Prostate gland (tissue), 2 donors: ENCODE measurements at regions not wholly inside any gene's neighbourhood (a gene's known extent, or its start where the extent isn't known, plus 50 kb on each side); places are given as distances from the start of the nearest gene placed in this dataset.

Source experiments
- DNase-seq: peaks from one replicate; pipeline ENCODE4 v3.0.0-alpha.2; 2019; ENCODE audit warnings: low spot score
- H3K27ac ChIP-seq, 2 donors: fragments of 200-600 bp; sonication (generic); 2 replicates each; pipeline ENCODE4 v1.5.1; 2017 to 2019
- H3K27me3 ChIP-seq: fragments of 200-600 bp; sonication (generic); replicated peaks from 2 replicates; pipeline ENCODE4 v1.5.1; 2019; ENCODE audit not compliant: insufficient read depth
- H3K36me3 ChIP-seq, 2 donors: fragments of 200-600 bp; sonication (generic); 1 replicate in 1 of 2; 2 replicates in 1 of 2; pipeline versions ENCODE4 v1.5.1 to v1.8.1; 2017 to 2019
- H3K4me1 ChIP-seq: fragments of 200-600 bp; sonication (generic); replicated peaks from 2 replicates; pipeline ENCODE4 v1.5.1; 2019
- H3K4me3 ChIP-seq, 2 donors: fragments of 200-600 bp; sonication (generic); 2 replicates each; pipeline ENCODE4 v1.5.1; 2017 to 2019
- H3K9me3 ChIP-seq: fragments of 200-600 bp; sonication (generic); 2 replicates; pipeline ENCODE4 v1.5.1; 2017
- POLR2A ChIP-seq: fragments of 450-650 bp; IDR thresholded peaks from one replicate; pipeline ENCODE4 v1.6.1; 2016; ENCODE audit warnings: antibody characterized with exemption, mild to moderate bottlenecking
- POLR2AphosphoS5 ChIP-seq: sonication (generic); formaldehyde crosslinking; IDR thresholded peaks from one replicate; pipeline ENCODE4 v1.6.1; 2017; ENCODE audit warnings: antibody characterized with exemption
- whole genome bisulfite sequencing: methylation state at CpG from one replicate; pipeline ENCODE4 v1.1.5; 2018; 5-methylcytosine and 5-hydroxymethylcytosine counted together
- intact Hi-C: fragments of 100-400 bp; cut with DNase I; formaldehyde crosslinking; loops from one replicate; pipeline ENCODE4 v1.14.2; 2022
- TF ChIP-seq, protein P1 (sequence below), 4 experiments: fragments of 200-600 bp in 2 of 4; fragments of 450-650 bp in 2 of 4; sonication (generic) in 2 of 4; IDR thresholded peaks; 1 replicate in 3 of 4; 2 replicates in 1 of 4; pipeline ENCODE4 v1.5.1; 2016 to 2019; ENCODE audit warnings: antibody characterized with exemption in 4 of 4, mild to moderate bottlenecking in 2 of 4, moderate library complexity in 2 of 4

DNA sequence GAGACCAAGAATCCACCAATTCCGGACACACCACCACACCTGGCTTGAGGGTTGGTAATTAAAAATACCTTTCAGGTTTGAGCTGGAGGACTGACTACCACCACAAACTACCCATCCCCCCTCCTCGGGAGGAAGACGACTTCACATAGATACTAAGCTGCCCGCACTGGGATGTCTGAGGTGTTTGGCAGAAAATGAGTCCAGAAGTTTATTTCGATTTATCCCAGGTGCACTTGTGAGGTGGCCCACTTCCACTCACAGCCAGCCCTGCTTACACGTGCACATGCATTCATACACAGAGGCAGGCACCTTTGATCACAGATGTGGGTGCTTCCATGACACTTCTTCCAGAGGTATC is 187.1 kb downstream of the ID4 start:
- DNase-seq, result no peak
- 70% methylated on average over 6 of the region's 6 CpGs for WGBS
- no peak overlapping the region for H3K4me3 ChIP-seq
- H3K27ac ChIP-seq, result no peak overlapping the region
- no peaks in the 10 kb centered on the region for H3K9me3 ChIP-seq
- no peaks in the 10 kb centered on the region for H3K36me3 ChIP-seq
- no peaks in the 10 kb centered on the region for H3K27me3 ChIP-seq
- no peaks in the 10 kb centered on the region for H3K4me1 ChIP-seq
- intact Hi-C loops, result no loop called here
- TF ChIP-seq POLR2AphosphoS5 (no peak), POLR2A (no peak)
- TF ChIP-seq, protein P1, sequence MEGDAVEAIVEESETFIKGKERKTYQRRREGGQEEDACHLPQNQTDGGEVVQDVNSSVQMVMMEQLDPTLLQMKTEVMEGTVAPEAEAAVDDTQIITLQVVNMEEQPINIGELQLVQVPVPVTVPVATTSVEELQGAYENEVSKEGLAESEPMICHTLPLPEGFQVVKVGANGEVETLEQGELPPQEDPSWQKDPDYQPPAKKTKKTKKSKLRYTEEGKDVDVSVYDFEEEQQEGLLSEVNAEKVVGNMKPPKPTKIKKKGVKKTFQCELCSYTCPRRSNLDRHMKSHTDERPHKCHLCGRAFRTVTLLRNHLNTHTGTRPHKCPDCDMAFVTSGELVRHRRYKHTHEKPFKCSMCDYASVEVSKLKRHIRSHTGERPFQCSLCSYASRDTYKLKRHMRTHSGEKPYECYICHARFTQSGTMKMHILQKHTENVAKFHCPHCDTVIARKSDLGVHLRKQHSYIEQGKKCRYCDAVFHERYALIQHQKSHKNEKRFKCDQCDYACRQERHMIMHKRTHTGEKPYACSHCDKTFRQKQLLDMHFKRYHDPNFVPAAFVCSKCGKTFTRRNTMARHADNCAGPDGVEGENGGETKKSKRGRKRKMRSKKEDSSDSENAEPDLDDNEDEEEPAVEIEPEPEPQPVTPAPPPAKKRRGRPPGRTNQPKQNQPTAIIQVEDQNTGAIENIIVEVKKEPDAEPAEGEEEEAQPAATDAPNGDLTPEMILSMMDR (IDR thresholded peaks at IDR 0.05), result no peak

DNA sequence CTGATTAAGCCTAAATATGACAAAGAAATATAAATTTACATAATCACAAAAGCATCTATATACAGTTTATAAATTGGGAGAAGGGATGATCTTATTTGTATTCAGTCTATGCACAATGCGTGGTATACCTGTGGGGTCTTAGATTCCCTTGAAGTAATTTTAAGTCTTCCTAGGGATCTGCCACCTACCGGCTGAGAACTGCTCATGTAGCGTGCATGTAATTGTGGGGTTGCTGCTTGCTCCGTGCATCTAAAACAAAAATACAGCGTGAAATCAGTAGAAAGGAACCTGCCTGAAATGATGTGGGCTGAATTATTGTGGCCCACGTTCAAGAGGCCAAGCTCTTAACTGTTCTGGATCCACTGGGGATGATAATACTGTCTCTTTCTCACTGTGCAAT is 187.3 kb downstream of the MBOAT1 start:
- no peak for DNase-seq
- H3K4me1 ChIP-seq, result no peaks in the 10 kb centered on the region
- H3K27me3 ChIP-seq, result no peaks in the 10 kb centered on the region
- intact Hi-C loops, result no loop called here
- 90% methylated on average over 6 of the region's 6 CpGs for WGBS
- no peaks in the 10 kb centered on the region for H3K36me3 ChIP-seq
- TF ChIP-seq, protein P1 (IDR thresholded peaks at IDR 0.05), result no peak
- TF ChIP-seq POLR2A, result no peak
- TF ChIP-seq POLR2AphosphoS5, result no peak
- no peak overlapping the region for H3K4me3 ChIP-seq
- H3K9me3 ChIP-seq, result no peaks in the 10 kb centered on the region
- no peak overlapping the region for H3K27ac ChIP-seq

DNA sequence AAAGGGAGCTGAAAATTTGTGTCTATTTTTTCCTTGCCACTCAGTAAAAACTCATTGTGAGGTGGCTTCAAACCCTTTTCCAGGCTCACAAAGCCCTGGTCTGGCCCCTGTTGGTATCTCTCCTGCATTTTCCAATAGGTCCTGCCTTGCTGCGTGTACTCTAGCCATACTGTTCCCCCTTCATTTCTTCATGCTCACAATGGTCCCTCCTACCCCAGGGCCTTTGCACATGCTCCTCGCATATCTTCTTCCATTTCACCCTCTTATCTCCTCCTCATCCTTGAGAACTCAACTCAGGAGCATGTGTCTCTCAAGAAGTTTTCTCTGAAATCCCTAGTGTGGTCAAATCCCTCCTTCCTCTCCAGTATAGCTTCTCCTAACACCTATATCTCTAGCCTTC is 186.6 kb downstream of the MBOAT1 start:
- H3K4me1 ChIP-seq, result no peaks in the 10 kb centered on the region
- TF ChIP-seq POLR2A (no peak), POLR2AphosphoS5 (no peak)
- TF ChIP-seq, protein P1 (IDR thresholded peaks at IDR 0.05), result no peak
- intact Hi-C loops, result no loop called here
- 93% methylated on average over 2 of the region's 2 CpGs for WGBS
- no peaks in the 10 kb centered on the region for H3K36me3 ChIP-seq
- no peaks in the 10 kb centered on the region for H3K27me3 ChIP-seq
- no peak overlapping the region for H3K4me3 ChIP-seq
- no peaks in the 10 kb centered on the region for H3K9me3 ChIP-seq
- H3K27ac ChIP-seq, result no peak overlapping the region
- DNase-seq, result no peak

DNA sequence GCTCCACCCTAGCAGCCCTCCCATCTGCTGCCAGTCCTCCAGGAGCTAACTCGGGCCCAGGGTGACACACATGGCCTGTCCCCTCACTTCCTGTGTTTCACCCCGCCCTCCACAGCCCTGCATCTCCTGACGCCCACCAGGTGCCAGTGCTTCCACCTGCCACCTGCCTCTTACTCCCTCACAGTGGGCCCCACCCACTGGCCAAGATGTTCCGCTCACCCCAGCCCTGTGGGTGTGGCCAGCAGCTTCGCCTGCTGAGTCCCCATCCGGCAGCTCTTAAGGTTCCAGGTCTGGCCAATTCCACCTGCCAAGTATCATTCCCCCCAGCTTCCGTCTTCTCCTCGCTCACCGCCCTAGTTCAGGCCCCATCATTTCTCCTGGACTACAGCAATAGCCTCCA is 184.1 kb downstream of the MBOAT1 start:
- no peak for DNase-seq
- Histone ChIP-seq H3K36me3 (no peaks in the 10 kb centered on the region), H3K27me3 (no peaks in the 10 kb centered on the region), H3K4me1 (no peaks in the 10 kb centered on the region), H3K9me3 (no peaks in the 10 kb centered on the region), H3K27ac (no peak overlapping the region), H3K4me3 (no peak overlapping the region)
- TF ChIP-seq, protein P1 (IDR thresholded peaks at IDR 0.05), result no peak
- TF ChIP-seq POLR2AphosphoS5 (no peak), POLR2A (no peak)
- intact Hi-C loops, result no loop called here
- 84% methylated on average over 9 of the region's 9 CpGs for WGBS

DNA sequence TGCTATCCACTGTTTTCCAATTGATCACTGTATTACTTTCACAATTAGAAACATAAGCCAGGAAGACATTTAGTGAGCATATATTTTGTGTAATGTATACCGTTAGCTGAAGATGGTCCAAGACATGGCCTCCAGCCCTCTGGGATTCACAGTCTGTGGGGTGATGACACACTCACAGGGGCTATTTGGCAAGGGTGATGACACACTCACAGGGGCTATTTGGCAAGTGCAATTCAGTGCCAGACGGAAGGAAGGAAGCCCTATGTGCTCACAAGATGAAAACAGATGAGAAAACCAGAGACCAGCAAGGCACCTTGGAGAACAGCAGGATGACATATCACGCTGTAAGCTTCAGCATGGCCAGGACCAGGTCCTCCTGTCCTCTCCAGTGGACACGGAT is 183.7 kb downstream of the MBOAT1 start:
- Histone ChIP-seq H3K4me3 (no peak overlapping the region), H3K4me1 (no peaks in the 10 kb centered on the region), H3K27ac (no peak overlapping the region), H3K9me3 (no peaks in the 10 kb centered on the region), H3K27me3 (no peaks in the 10 kb centered on the region), H3K36me3 (no peaks in the 10 kb centered on the region)
- no peak for DNase-seq
- TF ChIP-seq POLR2AphosphoS5 (no peak), POLR2A (no peak)
- TF ChIP-seq, protein P1 (IDR thresholded peaks at IDR 0.05), result no peak
- 90% methylated on average over 4 of the region's 4 CpGs for WGBS
- intact Hi-C loops, result no loop called here
